Fibroblast of lung (primary cell): ENCODE measurements at regions not wholly inside any gene's neighbourhood (a gene's known extent, or its start where the extent isn't known, plus 50 kb on each side); places are given as distances from the start of the nearest gene placed in this dataset.
A peak's percentile ranks its signal among the peaks of the same experiment; 100 is the strongest.

ENCODE experiments used
- DNase-seq, 2 donors: peaks; one replicate each; pipeline versions ENCODE4 v3.0.0 to v3.0.0-alpha.2; 2010; ENCODE audit warnings: low read depth in 2 of 2
- H2AFZ ChIP-seq: 2 replicates; pipeline ENCODE4 v1.5.1; 2012; ENCODE audit warnings: low read length, control low read depth, inconsistent platforms
- H3K27ac ChIP-seq: 2 replicates; pipeline ENCODE4 v1.5.1; 2011; ENCODE audit warnings: low read length, control low read depth; ENCODE audit not compliant: insufficient read depth
- H3K27me3 ChIP-seq: 2 replicates; pipeline ENCODE4 v1.5.1; 2011; ENCODE audit warnings: mild to moderate bottlenecking, low read length; ENCODE audit not compliant: control insufficient read depth, insufficient read depth
- H3K36me3 ChIP-seq: 2 replicates; pipeline ENCODE4 v1.5.1; 2011; ENCODE audit warnings: low read length; ENCODE audit not compliant: control insufficient read depth, insufficient read depth
- H3K4me1 ChIP-seq: 2 replicates; pipeline ENCODE4 v1.5.1; 2011; ENCODE audit warnings: low read length; ENCODE audit not compliant: control insufficient read depth, insufficient read depth; ENCODE audit errors: extremely low read depth
- H3K4me2 ChIP-seq: 2 replicates; pipeline ENCODE4 v1.5.1; 2011; ENCODE audit warnings: low read length, control low read depth; ENCODE audit not compliant: insufficient read depth; ENCODE audit errors: extremely low read depth
- H3K4me3 ChIP-seq, 4 experiments: fragments of 200-600 bp in 1 of 4; sonication (generic) in 1 of 4; replicated peaks in 1 of 4; 2 replicates each; pipeline ENCODE4 v1.5.1; 2011 to 2016; ENCODE audit warnings: low read length in 4 of 4, low read depth in 3 of 4, mild to moderate bottlenecking in 3 of 4, control low read depth in 2 of 4, inconsistent platforms in 1 of 4, mixed read lengths in 1 of 4; ENCODE audit not compliant: insufficient read depth in 1 of 4; ENCODE audit errors: control extremely low read depth in 1 of 4
- H3K79me2 ChIP-seq: 2 replicates; pipeline ENCODE4 v1.5.1; 2012; ENCODE audit warnings: mild to moderate bottlenecking, low read length, inconsistent platforms; ENCODE audit not compliant: control insufficient read depth, insufficient read depth
- H3K9ac ChIP-seq: 2 replicates; pipeline ENCODE4 v1.5.1; 2011; ENCODE audit warnings: mild to moderate bottlenecking, low read length, control low read depth; ENCODE audit not compliant: insufficient read depth
- H3K9me3 ChIP-seq: 2 replicates; pipeline ENCODE4 v1.5.1; 2012; ENCODE audit warnings: low read depth, low read length; ENCODE audit not compliant: control insufficient read depth, insufficient read depth
- H4K20me1 ChIP-seq: 2 replicates; pipeline ENCODE4 v1.5.1; 2011; ENCODE audit warnings: low read length; ENCODE audit not compliant: control insufficient read depth, insufficient read depth; ENCODE audit errors: extremely low read depth
- EZH2 ChIP-seq: IDR thresholded peaks from 2 replicates; pipeline ENCODE4 v1.5.1; 2012; ENCODE audit warnings: low read length, control low read depth, mild to moderate bottlenecking; ENCODE audit errors: missing control alignments
- TF ChIP-seq, protein P1 (sequence below), 2 donors: IDR thresholded peaks in 1 of 2; conservative IDR thresholded peaks in 1 of 2; 1 replicate in 1 of 2; 2 replicates in 1 of 2; pipeline ENCODE4 v1.5.1; 2011 to 2012; ENCODE audit warnings: low read length in 2 of 2, control low read depth in 1 of 2, inconsistent platforms in 1 of 2, low read depth in 1 of 2, mild to moderate bottlenecking in 1 of 2

DNA sequence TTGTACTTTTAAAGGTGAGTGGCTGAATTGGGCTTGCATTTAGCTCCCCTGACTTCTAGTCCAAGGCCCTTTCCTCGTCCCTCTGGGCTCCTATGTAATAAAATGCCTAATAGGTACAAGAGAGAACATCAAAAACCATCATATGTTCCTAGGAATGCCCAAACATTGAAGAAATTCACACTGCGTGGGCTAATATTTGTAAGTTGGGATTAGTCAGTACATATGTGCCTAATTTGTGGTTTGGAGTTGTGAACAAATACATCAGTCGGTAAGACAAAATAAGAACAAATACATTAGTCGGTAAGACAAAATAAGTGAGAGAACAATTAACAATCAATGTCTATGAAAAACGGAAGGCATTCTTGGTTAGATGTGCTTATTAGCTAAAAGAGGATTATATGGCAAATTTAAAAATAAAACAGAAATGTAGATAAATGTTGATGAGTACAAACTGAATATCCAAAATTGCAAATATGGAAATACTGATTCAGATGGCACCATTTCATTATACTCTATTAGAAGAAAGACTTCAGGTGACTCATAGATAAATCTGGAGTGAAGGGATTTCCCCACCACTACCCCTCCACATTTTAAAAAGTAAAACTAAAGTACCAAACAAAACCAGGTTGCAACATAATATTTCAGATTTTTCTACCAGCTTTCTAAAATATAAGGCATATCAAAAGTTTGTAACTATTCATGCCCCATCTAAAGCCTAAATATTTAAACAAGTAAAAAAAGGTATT is 325.4 kb downstream of the ZEB2 start:
- Histone ChIP-seq H3K9ac (no peak overlapping the region), H3K79me2 (no peaks in the 10 kb centered on the region), H3K4me2 (no peak overlapping the region), H3K9me3 (no peaks in the 10 kb centered on the region), H2AFZ (no peak overlapping the region), H3K27me3 (no peaks in the 10 kb centered on the region), H3K27ac (no peak overlapping the region), H4K20me1 (no peaks in the 10 kb centered on the region), H3K4me1 (no peaks in the 10 kb centered on the region), H3K4me3 (no peak overlapping the region), H3K36me3 (no peaks in the 10 kb centered on the region)
- DNase-seq, result no peak
- TF ChIP-seq, protein P1, sequence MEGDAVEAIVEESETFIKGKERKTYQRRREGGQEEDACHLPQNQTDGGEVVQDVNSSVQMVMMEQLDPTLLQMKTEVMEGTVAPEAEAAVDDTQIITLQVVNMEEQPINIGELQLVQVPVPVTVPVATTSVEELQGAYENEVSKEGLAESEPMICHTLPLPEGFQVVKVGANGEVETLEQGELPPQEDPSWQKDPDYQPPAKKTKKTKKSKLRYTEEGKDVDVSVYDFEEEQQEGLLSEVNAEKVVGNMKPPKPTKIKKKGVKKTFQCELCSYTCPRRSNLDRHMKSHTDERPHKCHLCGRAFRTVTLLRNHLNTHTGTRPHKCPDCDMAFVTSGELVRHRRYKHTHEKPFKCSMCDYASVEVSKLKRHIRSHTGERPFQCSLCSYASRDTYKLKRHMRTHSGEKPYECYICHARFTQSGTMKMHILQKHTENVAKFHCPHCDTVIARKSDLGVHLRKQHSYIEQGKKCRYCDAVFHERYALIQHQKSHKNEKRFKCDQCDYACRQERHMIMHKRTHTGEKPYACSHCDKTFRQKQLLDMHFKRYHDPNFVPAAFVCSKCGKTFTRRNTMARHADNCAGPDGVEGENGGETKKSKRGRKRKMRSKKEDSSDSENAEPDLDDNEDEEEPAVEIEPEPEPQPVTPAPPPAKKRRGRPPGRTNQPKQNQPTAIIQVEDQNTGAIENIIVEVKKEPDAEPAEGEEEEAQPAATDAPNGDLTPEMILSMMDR (conservative IDR thresholded peaks at IDR 0.05 in 1 of 2, IDR thresholded peaks at IDR 0.05 in 1 of 2; ENCODE audit: low read depth in 1 of 2, low read length in 2 of 2), result no peak
- TF ChIP-seq EZH2, result no peak

DNA sequence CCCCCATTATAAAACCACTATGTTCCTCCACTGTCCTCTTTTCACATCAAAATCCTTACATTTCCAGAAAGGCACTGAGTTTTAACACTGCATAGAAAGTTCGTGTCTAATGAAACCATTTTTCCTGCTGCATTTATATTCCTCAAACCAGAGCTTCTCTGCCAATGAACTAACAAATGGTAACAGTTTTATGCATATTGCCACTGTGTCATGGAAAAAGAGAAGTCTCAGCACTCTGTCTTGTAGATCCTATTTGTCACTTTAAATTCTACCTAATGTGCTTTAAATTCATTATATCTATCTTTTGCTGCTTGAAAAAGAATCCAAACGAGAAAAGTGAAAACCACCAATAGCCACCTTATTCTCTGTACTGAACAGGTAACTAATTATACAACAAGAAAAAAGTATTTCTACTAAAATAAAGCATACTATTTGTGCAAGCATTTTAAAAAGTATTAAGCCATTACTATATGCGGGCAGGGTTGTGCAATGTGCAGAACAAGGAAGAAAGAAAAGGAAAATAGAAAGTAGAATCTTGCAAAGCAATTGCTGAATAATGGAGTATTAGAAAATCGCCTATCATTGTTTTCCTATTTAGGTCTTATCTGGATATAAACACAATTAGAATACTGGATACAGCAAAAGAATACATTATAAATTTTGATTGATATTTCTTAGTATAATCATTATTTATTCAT is 328.9 kb downstream of the ZEB2 start:
- Histone ChIP-seq H3K4me3 (no peak overlapping the region), H3K36me3 (no peaks in the 10 kb centered on the region), H4K20me1 (no peaks in the 10 kb centered on the region), H3K9me3 (no peaks in the 10 kb centered on the region), H3K4me1 (no peaks in the 10 kb centered on the region), H3K9ac (no peak overlapping the region), H3K27ac (no peak overlapping the region), H3K27me3 (no peaks in the 10 kb centered on the region), H3K79me2 (no peaks in the 10 kb centered on the region), H2AFZ (no peak overlapping the region), H3K4me2 (no peak overlapping the region)
- no peak for TF ChIP-seq EZH2
- TF ChIP-seq, protein P1 (conservative IDR thresholded peaks at IDR 0.05 in 1 of 2, IDR thresholded peaks at IDR 0.05 in 1 of 2; ENCODE audit: low read depth in 1 of 2, low read length in 2 of 2), result no peak
- no peak for DNase-seq

DNA sequence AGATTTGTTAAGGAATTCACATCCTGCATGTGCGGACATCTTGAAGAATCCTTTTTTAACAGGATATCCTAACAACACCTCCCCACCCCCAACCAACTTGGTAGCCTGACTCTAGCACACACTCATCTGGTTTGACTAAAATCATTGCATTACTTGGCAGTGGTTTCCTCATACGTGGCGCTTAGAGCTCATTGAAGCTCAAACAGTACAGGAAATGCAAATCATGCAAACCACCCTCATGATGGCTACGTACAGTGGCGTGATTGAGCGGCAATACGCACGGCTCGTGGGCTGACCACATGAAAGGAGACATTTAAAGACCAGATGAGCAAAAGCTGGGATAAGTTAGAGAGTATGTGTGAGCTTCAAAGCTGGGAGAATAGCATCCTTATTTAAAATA is 336.2 kb downstream of the ZEB2 start:
- Histone ChIP-seq H3K4me1 (no peaks in the 10 kb centered on the region), H3K27ac (peak overlapping the region; percentile 33), H3K79me2 (no peaks in the 10 kb centered on the region), H3K27me3 (no peaks in the 10 kb centered on the region), H3K9ac (no peak overlapping the region), H3K4me3 (no peak overlapping the region), H3K9me3 (no peaks in the 10 kb centered on the region), H3K4me2 (no peak overlapping the region), H3K36me3 (no peaks in the 10 kb centered on the region), H4K20me1 (no peaks in the 10 kb centered on the region), H2AFZ (peak overlapping the region; percentile 51)
- DNase-seq, result peak; percentile 15 to 84
- TF ChIP-seq, protein P1 (conservative IDR thresholded peaks at IDR 0.05 in 1 of 2, IDR thresholded peaks at IDR 0.05 in 1 of 2; ENCODE audit: low read depth in 1 of 2, low read length in 2 of 2), result no peak
- no peak for TF ChIP-seq EZH2
